VCaP (cell line): ENCODE measurements at regions not wholly inside any gene's neighbourhood (a gene's known extent, or its start where the extent isn't known, plus 50 kb on each side); places are given as distances from the start of the nearest gene placed in this dataset.
"Not testable (repeated sequence)": the region's sequence is repeated elsewhere in the genome, so short reads cannot be mapped to it uniquely, and the experiment has no call there.

ENCODE experiments used
- H3K27ac ChIP-seq: fragments of 450-650 bp; 2 replicates; pipeline ENCODE4 v1.5.1; 2017
- TF ChIP-seq, protein P1 (sequence below): fragments of 450-650 bp; conservative IDR thresholded peaks from 2 replicates; pipeline ENCODE4 v1.5.1; 2017; ENCODE audit warnings: mild to moderate bottlenecking, moderate library complexity

DNA sequence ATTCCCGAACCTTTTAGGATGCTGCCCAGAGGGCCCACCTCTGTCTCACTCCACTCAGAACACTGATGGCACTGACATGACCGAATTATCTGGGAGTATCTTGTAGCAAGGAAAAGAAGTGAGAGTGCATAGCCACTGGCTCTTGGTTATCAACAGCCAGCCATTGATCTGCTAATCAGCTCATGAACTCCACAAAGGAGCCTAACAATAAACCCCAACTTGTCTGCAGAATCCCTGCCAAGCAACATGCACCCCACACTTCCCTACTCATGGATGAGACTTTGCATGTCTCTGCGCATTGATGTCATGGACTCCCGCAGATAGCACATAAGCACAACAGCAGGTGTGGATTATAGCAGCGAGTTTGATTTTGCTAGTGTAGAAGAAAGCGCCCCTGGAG is 1538.9 kb upstream of the RAG2 start:
- TF ChIP-seq, protein P1, sequence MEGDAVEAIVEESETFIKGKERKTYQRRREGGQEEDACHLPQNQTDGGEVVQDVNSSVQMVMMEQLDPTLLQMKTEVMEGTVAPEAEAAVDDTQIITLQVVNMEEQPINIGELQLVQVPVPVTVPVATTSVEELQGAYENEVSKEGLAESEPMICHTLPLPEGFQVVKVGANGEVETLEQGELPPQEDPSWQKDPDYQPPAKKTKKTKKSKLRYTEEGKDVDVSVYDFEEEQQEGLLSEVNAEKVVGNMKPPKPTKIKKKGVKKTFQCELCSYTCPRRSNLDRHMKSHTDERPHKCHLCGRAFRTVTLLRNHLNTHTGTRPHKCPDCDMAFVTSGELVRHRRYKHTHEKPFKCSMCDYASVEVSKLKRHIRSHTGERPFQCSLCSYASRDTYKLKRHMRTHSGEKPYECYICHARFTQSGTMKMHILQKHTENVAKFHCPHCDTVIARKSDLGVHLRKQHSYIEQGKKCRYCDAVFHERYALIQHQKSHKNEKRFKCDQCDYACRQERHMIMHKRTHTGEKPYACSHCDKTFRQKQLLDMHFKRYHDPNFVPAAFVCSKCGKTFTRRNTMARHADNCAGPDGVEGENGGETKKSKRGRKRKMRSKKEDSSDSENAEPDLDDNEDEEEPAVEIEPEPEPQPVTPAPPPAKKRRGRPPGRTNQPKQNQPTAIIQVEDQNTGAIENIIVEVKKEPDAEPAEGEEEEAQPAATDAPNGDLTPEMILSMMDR, result no peak
- H3K27ac ChIP-seq, result no peak overlapping the region

GRCh38 chr11:38131535-38131934 is 1533.5 kb upstream of the RAG2 start:
- H3K27ac ChIP-seq, result no peak overlapping the region
- TF ChIP-seq, protein P1, result no peak

GRCh38 chr11:38130976-38131375 is 1532.9 kb upstream of the RAG2 start:
- no peak overlapping the region for H3K27ac ChIP-seq
- TF ChIP-seq, protein P1, result no peak

GRCh38 chr11:38130514-38130913 is 1532.5 kb upstream of the RAG2 start:
- TF ChIP-seq, protein P1, result no peak
- H3K27ac ChIP-seq, result no peak overlapping the region

GRCh38 chr11:38123673-38124072 is 1525.6 kb upstream of the RAG2 start:
- TF ChIP-seq, protein P1, result no peak
- no peak overlapping the region for H3K27ac ChIP-seq

- H3K27ac ChIP-seq, result not testable (repeated sequence)
Observed at GRCh38 chr11:38116616-38117015, 1518.6 kb upstream of the RAG2 start.

- H3K27ac ChIP-seq, result not testable (repeated sequence)
Observed at GRCh38 chr11:38115381-38115780, 1517.3 kb upstream of the RAG2 start.

- TF ChIP-seq, protein P1, result no peak
- H3K27ac ChIP-seq, result no peak overlapping the region
Observed at GRCh38 chr11:38100836-38101462, 1502.9 kb upstream of the RAG2 start.

GRCh38 chr11:38095268-38095667 is 1497.2 kb upstream of the RAG2 start:
- H3K27ac ChIP-seq, result no peak overlapping the region
- TF ChIP-seq, protein P1, result no peak
